ENCODE measurements at regions not wholly inside any gene's neighbourhood (a gene's known extent, or its start where the extent isn't known, plus 50 kb on each side); places are given as distances from the start of the nearest gene placed in this dataset.

DNA sequence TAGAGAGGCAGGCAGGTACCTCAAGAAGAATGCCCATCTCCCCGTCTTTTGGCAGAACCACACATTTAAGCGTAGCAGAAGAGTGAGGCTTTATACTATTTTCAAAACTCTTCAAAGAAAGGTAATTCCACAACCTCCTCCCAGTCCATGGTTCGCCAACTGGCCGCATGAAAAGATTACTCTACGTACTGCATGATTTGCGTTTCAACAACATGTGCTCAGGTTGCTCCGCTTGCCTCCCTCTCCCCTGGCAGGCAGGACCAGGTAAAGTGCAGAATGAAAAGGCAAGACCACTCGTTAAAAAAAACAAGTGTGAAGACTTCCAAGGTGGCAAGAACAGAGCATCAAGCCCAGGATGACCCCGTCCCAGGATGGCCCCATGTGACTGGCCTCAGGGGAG, 143.7 kb downstream of the SP3 start:
- H4K91ac ChIP-seq (replicated peaks; ENCODE audit: insufficient read length, low read length), result no peak overlapping the region
- 89% methylated on average over 9 of the region's 9 CpGs; no CpG with 5 or more reads in 1 of the 2 experiments for WGBS, 2 experiments (ENCODE audit: extremely low coverage in 1 of 2, insufficient coverage in 1 of 2, insufficient read length in 1 of 2, insufficient replicate concordance in 2 of 2, low coverage in 1 of 2, low lambda C conversion rate in 2 of 2, missing lambda C conversion rate in 1 of 2)
- no peak for FAIRE-seq

More for the DNA sequence above, 143.7 kb downstream of the SP3 start:
- DNase-seq (ENCODE audit: low read depth in 1 of 2, low spot score in 2 of 2), result no peak
- Histone ChIP-seq H2BK5ac (ENCODE audit: low read depth, low read length) (no peak overlapping the region), H2BK120ac (replicated peaks; ENCODE audit: low read depth, low read length) (no peak overlapping the region), H3K9ac (replicated peaks in 1 of 4; ENCODE audit: extremely low read depth in 1 of 4, low read depth in 3 of 4, low read length in 3 of 4) (no peak overlapping the region), H3K23ac (ENCODE audit: insufficient read length) (no peak overlapping the region), H3K4me3 (ENCODE audit: extremely low read depth in 1 of 4, insufficient read depth in 2 of 4, low read depth in 3 of 4, low read length in 4 of 4) (no peak overlapping the region), H2BK15ac (ENCODE audit: low read length) (no peak overlapping the region), H3K4ac (replicated peaks; ENCODE audit: insufficient read length, low read depth, low read length) (no peak overlapping the region), H3K27me3 (replicated peaks in 1 of 4; ENCODE audit: control insufficient read depth in 3 of 4, extremely low read depth in 1 of 4, insufficient read depth in 3 of 4, low read length in 3 of 4) (no peaks in the 10 kb centered on the region), H2BK12ac (ENCODE audit: low read depth, low read length) (no peak overlapping the region), H3K23me2 (ENCODE audit: low read depth, low read length) (no peaks in the 10 kb centered on the region), H3K4me2 (ENCODE audit: insufficient read depth in 1 of 2, low read depth in 2 of 2, low read length in 2 of 2) (no peak overlapping the region), H3K79me1 (ENCODE audit: low read depth, low read length) (no peaks in the 10 kb centered on the region), H2AFZ (ENCODE audit: low read length) (no peak overlapping the region), H3K9me3 (ENCODE audit: insufficient read depth in 2 of 2, low read depth in 1 of 2, low read length in 1 of 2) (no peaks in the 10 kb centered on the region), H3K56ac (replicated peaks; ENCODE audit: insufficient read length, low read depth, low read length) (no peak overlapping the region), H4K8ac (ENCODE audit: extremely low read depth, insufficient read depth, low read length) (no peak overlapping the region), H3K14ac (ENCODE audit: insufficient read length) (no peak overlapping the region), H3K4me1 (replicated peaks in 1 of 4; ENCODE audit: control insufficient read depth in 3 of 4, insufficient read depth in 4 of 4, low read length in 3 of 4) (no peaks in the 10 kb centered on the region; a peak in 1 of 7 replicates), H3K36me3 (ENCODE audit: control insufficient read depth in 2 of 4, insufficient read depth in 4 of 4, low read length in 3 of 4) (no peaks in the 10 kb centered on the region), H2AK5ac (ENCODE audit: low read depth, low read length) (no peak overlapping the region), H4K20me1 (replicated peaks in 1 of 2; ENCODE audit: control insufficient read depth in 1 of 2, insufficient read depth in 2 of 2, low read length in 2 of 2) (no peaks in the 10 kb centered on the region), H3K27ac (ENCODE audit: low read depth, low read length) (no peak overlapping the region), H3K79me2 (ENCODE audit: control insufficient read depth in 1 of 2, insufficient read depth in 2 of 2, low read length in 2 of 2) (no peaks in the 10 kb centered on the region), H3K18ac (ENCODE audit: extremely low read depth, low read length) (no peak overlapping the region), H4K5ac (ENCODE audit: insufficient read length, low read depth, low read length) (no peak overlapping the region), H2BK20ac (ENCODE audit: low read length) (no peak overlapping the region)
- TF ChIP-seq, protein P1, sequence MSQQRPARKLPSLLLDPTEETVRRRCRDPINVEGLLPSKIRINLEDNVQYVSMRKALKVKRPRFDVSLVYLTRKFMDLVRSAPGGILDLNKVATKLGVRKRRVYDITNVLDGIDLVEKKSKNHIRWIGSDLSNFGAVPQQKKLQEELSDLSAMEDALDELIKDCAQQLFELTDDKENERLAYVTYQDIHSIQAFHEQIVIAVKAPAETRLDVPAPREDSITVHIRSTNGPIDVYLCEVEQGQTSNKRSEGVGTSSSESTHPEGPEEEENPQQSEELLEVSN (IDR thresholded peaks at IDR 0.05), result 0 out of 2 replicates have a peak, but pooled peaks have one; percentile 26
- TF ChIP-seq GTF2F1 (IDR thresholded peaks at IDR 0.05; ENCODE audit: borderline replicate concordance, low read depth, low read length), result no peak
- TF ChIP-seq PHF8 (conservative IDR thresholded peaks at IDR 0.05; ENCODE audit: low read depth, low read length), result no peak
- ChIA-PET POLR2A (ENCODE audit: partially characterized antibody) (no interaction called here), CTCF (ENCODE audit: partially characterized antibody) (no interaction called here)
